ENCODE measurements at regions not wholly inside any gene's neighbourhood (a gene's known extent, or its start where the extent isn't known, plus 50 kb on each side); places are given as distances from the start of the nearest gene placed in this dataset.

- H3K27ac ChIP-seq (ENCODE audit: low read depth, low read length): no peak overlapping the region
- H3K36me3 ChIP-seq (ENCODE audit: low read length): no peaks in the 10 kb centered on the region; the same call in 1 of the 2 replicates
- H3F3A ChIP-seq (ENCODE audit: insufficient read depth): no peaks in the 10 kb centered on the region
- H3K4me3 ChIP-seq (ENCODE audit: insufficient read depth, low read length, poor library complexity, severe bottlenecking): no peak overlapping the region
- no peaks in the 10 kb centered on the region for H3K9me2 ChIP-seq (replicated peaks; ENCODE audit: insufficient read depth, low read length)
- H3K27me3 ChIP-seq (ENCODE audit: low read length): no peaks in the 10 kb centered on the region
- H3K9ac ChIP-seq (ENCODE audit: low read length): no peak overlapping the region
- no peak overlapping the region for H3K4me2 ChIP-seq (ENCODE audit: low read depth, low read length, poor library complexity, severe bottlenecking)
- H3K79me2 ChIP-seq (ENCODE audit: insufficient read depth, low read length): no peaks in the 10 kb centered on the region
- H3K9me3 ChIP-seq (ENCODE audit: insufficient read depth, low read length): peaks cover 12% of the 10 kb centered on the region; the same call in 1 of the 2 replicates
- H2AFZ ChIP-seq (ENCODE audit: low read depth, low read length, severe bottlenecking): no peak overlapping the region
- no peaks in the 10 kb centered on the region for H4K20me1 ChIP-seq (ENCODE audit: low read depth, low read length)
- TF ChIP-seq CTCF (IDR thresholded peaks at IDR 0.05; ENCODE audit: insufficient read depth, low read length, poor library complexity, severe bottlenecking) (no peak), EZH2phosphoT487 (conservative IDR thresholded peaks at IDR 0.05; ENCODE audit: low read length) (no peak)
Measured at GRCh38 chr7:157475095-157475494, 138.3 kb downstream of the DNAJB6 start.

GRCh38 chr7:157475601-157476000 is 138.8 kb downstream of the DNAJB6 start:
- TF ChIP-seq CTCF (IDR thresholded peaks at IDR 0.05; ENCODE audit: insufficient read depth, low read length, poor library complexity, severe bottlenecking): no peak
- TF ChIP-seq EZH2phosphoT487 (conservative IDR thresholded peaks at IDR 0.05; ENCODE audit: low read length): no peak
- H3K79me2 ChIP-seq (ENCODE audit: insufficient read depth, low read length): no peaks in the 10 kb centered on the region
- H3K9me2 ChIP-seq (replicated peaks; ENCODE audit: insufficient read depth, low read length): no peaks in the 10 kb centered on the region
- no peaks in the 10 kb centered on the region; the same call in 1 of the 2 replicates for H3K36me3 ChIP-seq (ENCODE audit: low read length)
- H3K27ac ChIP-seq (ENCODE audit: low read depth, low read length): no peak overlapping the region
- H3K9me3 ChIP-seq (ENCODE audit: insufficient read depth, low read length): peaks cover 12% of the 10 kb centered on the region; the same call in 1 of the 2 replicates
- H3K27me3 ChIP-seq (ENCODE audit: low read length): no peaks in the 10 kb centered on the region
- no peak overlapping the region for H3K4me2 ChIP-seq (ENCODE audit: low read depth, low read length, poor library complexity, severe bottlenecking)
- H3F3A ChIP-seq (ENCODE audit: insufficient read depth): no peaks in the 10 kb centered on the region
- no peaks in the 10 kb centered on the region for H4K20me1 ChIP-seq (ENCODE audit: low read depth, low read length)
- no peak overlapping the region for H3K9ac ChIP-seq (ENCODE audit: low read length)
- no peak overlapping the region for H2AFZ ChIP-seq (ENCODE audit: low read depth, low read length, severe bottlenecking)
- H3K4me3 ChIP-seq (ENCODE audit: insufficient read depth, low read length, poor library complexity, severe bottlenecking): no peak overlapping the region

GRCh38 chr7:157476201-157476600 is 139.4 kb downstream of the DNAJB6 start:
- Histone ChIP-seq H3K9me2 (replicated peaks; ENCODE audit: insufficient read depth, low read length) (no peaks in the 10 kb centered on the region), H3K27me3 (ENCODE audit: low read length) (no peaks in the 10 kb centered on the region)
- TF ChIP-seq EZH2phosphoT487 (conservative IDR thresholded peaks at IDR 0.05; ENCODE audit: low read length): no peak
- TF ChIP-seq CTCF (IDR thresholded peaks at IDR 0.05; ENCODE audit: insufficient read depth, low read length, poor library complexity, severe bottlenecking): no peak

More at GRCh38 chr7:157476201-157476600, 139.4 kb downstream of the DNAJB6 start:
- Histone ChIP-seq H3K27ac (ENCODE audit: low read depth, low read length) (no peak overlapping the region), H3K9ac (ENCODE audit: low read length) (no peak overlapping the region), H3K4me3 (ENCODE audit: insufficient read depth, low read length, poor library complexity, severe bottlenecking) (no peak overlapping the region), H3F3A (ENCODE audit: insufficient read depth) (no peaks in the 10 kb centered on the region), H3K36me3 (ENCODE audit: low read length) (no peaks in the 10 kb centered on the region; the same call in 1 of the 2 replicates), H3K79me2 (ENCODE audit: insufficient read depth, low read length) (no peaks in the 10 kb centered on the region), H2AFZ (ENCODE audit: low read depth, low read length, severe bottlenecking) (no peak overlapping the region), H4K20me1 (ENCODE audit: low read depth, low read length) (no peaks in the 10 kb centered on the region), H3K9me3 (ENCODE audit: insufficient read depth, low read length) (peaks cover 12% of the 10 kb centered on the region; the same call in 1 of the 2 replicates), H3K4me2 (ENCODE audit: low read depth, low read length, poor library complexity, severe bottlenecking) (no peak overlapping the region)

Data from SU-DHL-6 (cell line).